Heart left ventricle (tissue), 13 donors: ENCODE measurements at regions not wholly inside any gene's neighbourhood (a gene's known extent, or its start where the extent isn't known, plus 50 kb on each side); places are given as distances from the start of the nearest gene placed in this dataset.

Source experiments
- POLR2A ChIP-seq, 2 donors: fragments of 450-650 bp; IDR thresholded peaks; one replicate each; pipeline ENCODE4 v1.6.1; 2017; ENCODE audit warnings: antibody characterized with exemption in 2 of 2, mild to moderate bottlenecking in 2 of 2, moderate library complexity in 2 of 2
- TF ChIP-seq, protein P1 (sequence below), 12 donors: fragments of 200-600 bp; sonication (generic) in 4 of 12; IDR thresholded peaks; one replicate each; pipeline versions ENCODE4 v1.5.0 to v1.8.0; 2018 to 2022; ENCODE audit warnings: antibody characterized with exemption in 12 of 12, mild to moderate bottlenecking in 5 of 12
- donor health status: ischemic (EF 13 %, LVEDD 7.1; RV severe dilation, severe dysfunction).
- donor health status: DM: no; HTN: yes; CAD: no.
- donor health status: DM: no; HTN: no; CAD: no.
- donor health status: ischemic (EF 25% LVEDD 6.9; RV normal size, moderate dysfunction).
- donor health status: ischemic (EF 25% LVEDD 5.7; RV mildly dilated, moderate dysfunction).
- donor health status: ischemic (EF 35%, LVEDD 5.7; RV mildly dilated, moderate dysfunction).
- donor health status: nonischemic (EF 11% LVEDD 7.7; RV severe dilation, severe dysfunction).
- donor health status: DM: yes; HTN: yes; CAD: no.
- donor health status: PGD.
- donor health status: ischemic (EF 29% LVEDD 5.4; RV normal size, mild dysfunction).
- donor health status: nonischemic (EF 23%, LVEDD 6.1; RV moderate dilation, normal function).

- TF ChIP-seq, protein P1, sequence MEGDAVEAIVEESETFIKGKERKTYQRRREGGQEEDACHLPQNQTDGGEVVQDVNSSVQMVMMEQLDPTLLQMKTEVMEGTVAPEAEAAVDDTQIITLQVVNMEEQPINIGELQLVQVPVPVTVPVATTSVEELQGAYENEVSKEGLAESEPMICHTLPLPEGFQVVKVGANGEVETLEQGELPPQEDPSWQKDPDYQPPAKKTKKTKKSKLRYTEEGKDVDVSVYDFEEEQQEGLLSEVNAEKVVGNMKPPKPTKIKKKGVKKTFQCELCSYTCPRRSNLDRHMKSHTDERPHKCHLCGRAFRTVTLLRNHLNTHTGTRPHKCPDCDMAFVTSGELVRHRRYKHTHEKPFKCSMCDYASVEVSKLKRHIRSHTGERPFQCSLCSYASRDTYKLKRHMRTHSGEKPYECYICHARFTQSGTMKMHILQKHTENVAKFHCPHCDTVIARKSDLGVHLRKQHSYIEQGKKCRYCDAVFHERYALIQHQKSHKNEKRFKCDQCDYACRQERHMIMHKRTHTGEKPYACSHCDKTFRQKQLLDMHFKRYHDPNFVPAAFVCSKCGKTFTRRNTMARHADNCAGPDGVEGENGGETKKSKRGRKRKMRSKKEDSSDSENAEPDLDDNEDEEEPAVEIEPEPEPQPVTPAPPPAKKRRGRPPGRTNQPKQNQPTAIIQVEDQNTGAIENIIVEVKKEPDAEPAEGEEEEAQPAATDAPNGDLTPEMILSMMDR (IDR thresholded peaks at IDR 0.05), result no peak
- TF ChIP-seq POLR2A (IDR thresholded peaks at IDR 0.05), result no peak
Measured at GRCh38 chr12:69119770-69120169, 119.6 kb upstream of the CPSF6 start.
